HG03521 (cell line): ENCODE measurements at regions not wholly inside any gene's neighbourhood (a gene's known extent, or its start where the extent isn't known, plus 50 kb on each side); places are given as distances from the start of the nearest gene placed in this dataset.

Experiments used
- ATAC-seq: cut with Tn5 transposase; IDR thresholded peaks from one replicate; pipeline ENCODE4 v1.9.1; 2021; ENCODE audit warnings: mild to moderate bottlenecking, moderate library complexity; ENCODE audit not compliant: unreplicated experiment

DNA sequence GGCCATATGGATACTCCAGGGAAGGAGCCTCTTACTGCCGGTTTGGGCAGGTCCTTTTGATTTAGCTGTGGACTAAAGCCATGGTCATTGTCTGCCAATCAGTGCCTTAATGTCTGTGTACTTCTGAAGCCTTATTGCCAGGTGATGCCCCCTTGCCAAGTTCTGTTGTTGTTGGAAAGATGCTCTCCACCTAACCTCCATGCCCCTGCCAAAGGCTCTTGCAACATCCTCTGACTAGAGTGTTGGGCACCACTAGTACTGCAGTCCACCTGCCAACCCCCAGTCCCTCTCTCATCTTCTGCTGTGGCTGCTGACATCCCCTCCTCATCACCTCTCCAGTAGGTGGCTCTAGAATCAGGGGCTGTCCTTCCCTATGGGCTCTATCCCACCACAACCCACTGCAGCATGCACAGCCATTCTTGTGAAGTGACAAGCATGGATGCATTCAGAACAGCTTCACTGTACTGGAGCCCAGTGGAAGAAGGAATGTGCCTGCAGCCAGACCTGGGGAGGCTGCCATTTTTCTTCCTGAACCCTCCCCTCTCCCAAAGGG is 375.3 kb upstream of the CDH5 start:
- ATAC-seq, result no peak

DNA sequence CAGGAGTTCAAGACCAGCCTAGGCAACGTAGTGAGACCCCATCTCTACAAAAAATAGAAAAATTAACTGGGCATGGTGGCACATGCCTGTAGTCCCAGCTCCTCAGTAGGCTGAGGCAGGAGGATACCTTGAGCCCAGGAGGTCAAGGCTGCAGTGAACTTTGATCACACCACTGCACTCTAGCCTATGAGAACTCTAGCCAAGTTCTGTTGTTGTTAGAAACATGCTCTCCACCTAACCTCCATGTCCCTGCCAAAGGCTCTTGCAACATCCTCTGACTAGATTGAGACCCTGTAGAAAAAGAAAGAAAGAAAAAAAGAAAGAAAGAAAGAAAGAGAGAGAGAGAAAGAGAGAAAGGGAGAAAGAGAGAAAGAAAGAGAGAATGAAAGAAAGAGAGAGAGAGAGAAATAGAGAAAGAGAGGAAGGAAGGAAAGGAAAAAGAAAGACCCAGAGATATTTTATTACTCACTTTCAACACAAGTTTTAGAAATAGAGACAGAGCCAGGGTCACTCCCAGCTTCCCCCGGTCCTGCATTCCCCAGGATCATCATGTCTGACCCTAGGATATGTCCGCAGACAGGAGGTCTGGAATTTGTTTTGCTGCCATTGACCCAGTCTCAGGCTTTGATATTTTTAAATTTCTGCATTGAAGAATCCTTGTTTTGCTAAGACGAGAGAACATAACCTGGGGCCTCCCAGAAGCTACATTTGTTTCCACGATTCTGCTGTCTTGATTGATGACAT is 376.5 kb upstream of the CDH5 start:
- no peak for ATAC-seq

DNA sequence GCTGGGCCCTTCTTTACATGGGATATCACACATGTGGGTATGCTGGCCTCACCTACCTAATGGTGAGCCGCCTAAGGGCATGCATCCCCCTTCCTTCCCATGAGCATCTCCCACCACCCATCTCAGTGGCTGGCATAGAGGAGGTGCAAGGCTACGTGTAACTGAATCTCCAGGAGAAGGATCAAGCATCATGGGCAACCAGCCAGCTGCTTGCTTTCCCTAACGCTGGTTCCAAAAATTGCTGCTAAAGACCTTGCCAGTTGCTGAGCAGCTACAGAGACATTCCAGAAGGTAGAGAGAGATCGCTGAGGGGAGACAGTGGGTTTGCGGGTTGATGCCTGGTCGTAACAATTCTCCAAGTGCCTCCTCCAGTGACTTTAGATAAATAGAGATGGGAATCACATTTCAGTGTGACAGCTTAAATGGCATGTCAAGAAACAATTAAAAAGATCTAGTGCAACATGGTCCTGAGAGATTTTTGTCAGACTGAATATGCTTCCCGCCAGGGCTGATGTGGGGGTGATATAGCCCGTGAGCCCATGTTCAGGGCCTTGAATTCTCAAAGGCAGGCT is 378.4 kb upstream of the CDH5 start:
- ATAC-seq, result no peak

DNA sequence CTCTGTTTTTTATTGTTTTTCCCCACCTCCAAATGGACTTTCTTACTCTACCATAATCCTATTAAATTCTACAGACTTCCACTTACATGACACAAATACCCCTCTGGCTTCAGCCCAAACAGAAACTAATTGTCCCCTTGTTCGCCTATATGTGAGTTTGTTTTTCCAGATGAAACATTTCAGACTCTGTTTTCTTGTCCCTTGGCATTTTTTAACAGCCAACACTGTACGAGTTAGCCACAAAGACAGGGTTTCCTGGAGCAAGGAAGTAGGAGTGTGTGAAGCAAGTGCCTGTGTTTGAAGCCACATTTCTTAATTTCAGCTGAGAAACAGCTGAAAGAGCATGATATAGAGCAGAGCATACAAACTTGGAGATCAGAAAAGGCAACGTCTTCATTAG is 382.2 kb upstream of the CDH5 start:
- ATAC-seq, result no peak

DNA sequence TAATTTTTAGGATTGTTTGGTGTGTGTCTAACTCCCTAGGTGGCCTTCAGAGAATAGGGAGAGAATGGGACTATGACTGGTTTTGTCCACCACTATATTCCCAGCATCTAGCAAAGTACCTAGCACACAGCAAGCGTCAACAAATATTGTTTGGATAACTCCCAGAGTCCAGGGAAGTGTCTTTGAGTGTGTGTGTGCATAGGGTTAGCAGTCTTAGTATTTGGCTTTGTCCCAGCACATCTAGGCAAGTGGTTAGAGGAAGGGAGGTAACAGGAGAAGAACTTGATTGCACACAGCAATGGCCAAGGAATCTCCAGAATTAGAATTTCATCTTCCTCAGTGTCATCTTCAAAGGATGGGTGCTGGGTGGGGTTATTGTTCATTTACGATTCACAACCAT is 385.4 kb upstream of the CDH5 start:
- no peak for ATAC-seq

DNA sequence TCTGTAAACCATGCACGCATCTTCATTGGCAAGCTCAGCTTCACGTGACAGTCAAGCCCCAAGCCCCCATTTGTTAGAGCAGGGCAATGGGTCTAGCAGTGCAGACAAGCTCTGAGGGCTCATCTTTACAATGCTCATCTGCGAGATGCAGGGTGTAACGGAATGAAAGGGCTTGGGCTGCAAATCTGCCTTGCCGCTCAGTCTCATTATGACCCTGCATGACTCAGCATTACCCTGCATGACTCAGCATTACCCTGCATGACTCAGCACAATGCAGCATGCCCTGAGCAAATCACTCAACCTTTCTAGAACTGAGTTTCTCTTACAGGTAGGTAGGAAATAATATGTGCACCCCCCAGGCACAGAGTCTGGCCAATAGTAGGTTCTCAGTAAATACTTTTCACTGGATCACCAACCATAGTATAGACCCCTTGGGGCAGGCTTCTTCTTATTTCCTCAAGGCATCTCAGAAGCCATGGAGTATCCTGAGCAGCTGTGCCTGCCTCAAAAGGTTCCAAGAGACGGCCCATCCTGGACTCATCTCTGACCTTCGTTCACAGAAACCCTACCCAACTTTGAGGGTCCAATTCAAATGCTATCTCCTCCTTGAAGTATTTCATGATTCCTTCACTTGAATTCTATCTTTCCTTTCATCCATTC is 391.3 kb upstream of the CDH5 start:
- no peak for ATAC-seq

DNA sequence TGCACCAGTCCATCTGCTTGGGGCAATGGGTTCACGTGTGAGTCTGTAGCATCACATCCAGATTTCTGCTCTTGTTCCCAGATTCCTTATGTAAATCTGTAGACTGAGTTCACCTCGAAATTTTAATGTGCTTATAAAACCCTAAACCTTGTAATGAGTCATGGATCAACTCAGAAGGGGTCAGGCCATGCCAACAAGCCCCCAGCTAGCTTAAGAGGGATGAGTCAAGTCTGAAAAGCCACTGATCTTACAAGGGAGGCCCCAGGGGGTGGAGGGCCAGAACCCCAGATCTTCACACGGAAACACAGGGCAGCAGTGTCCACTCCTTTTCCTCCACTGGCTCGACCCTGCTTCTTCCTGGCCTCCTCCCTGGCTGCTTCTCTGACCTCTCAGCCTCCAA is 399.1 kb upstream of the CDH5 start:
- no peak for ATAC-seq

DNA sequence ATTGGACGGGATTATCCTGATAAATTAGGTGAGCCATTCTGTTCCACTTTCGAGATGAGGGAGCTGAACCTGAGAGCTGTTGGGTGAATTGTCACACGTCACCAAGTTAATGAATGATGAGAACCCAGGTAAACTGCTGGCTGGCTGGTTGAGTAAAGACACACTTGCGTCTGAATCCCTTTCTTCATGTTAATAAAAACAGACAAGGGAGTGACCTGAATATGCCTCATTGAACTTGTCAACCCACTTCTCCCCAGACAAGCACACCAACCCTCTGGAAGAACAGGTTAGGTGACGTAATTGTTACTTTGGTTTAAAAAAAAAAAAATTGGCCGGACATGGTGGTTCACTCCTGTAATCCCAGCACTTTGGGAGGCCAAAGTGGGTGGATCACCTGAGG is 400.9 kb upstream of the CDH5 start:
- no peak for ATAC-seq

DNA sequence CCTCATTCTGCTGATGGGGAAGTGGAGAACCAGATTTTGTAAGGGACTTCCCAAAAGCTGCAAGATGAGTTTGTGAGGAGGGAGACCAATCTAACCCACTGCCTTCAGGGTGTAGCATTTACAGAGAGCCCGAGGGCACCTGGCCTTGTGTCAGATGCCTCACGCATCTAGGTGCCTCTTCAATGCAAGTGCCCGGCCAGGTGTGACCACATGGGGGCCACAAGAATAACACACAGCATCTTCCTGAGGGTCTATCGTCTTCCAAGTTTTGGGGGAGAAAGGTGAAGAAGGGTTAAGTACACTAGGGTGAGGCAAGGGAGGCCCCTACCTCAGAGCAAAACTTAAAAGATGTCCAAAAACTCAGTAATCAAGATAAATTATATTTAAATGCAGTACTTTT is 401.7 kb upstream of the CDH5 start:
- ATAC-seq, result no peak

DNA sequence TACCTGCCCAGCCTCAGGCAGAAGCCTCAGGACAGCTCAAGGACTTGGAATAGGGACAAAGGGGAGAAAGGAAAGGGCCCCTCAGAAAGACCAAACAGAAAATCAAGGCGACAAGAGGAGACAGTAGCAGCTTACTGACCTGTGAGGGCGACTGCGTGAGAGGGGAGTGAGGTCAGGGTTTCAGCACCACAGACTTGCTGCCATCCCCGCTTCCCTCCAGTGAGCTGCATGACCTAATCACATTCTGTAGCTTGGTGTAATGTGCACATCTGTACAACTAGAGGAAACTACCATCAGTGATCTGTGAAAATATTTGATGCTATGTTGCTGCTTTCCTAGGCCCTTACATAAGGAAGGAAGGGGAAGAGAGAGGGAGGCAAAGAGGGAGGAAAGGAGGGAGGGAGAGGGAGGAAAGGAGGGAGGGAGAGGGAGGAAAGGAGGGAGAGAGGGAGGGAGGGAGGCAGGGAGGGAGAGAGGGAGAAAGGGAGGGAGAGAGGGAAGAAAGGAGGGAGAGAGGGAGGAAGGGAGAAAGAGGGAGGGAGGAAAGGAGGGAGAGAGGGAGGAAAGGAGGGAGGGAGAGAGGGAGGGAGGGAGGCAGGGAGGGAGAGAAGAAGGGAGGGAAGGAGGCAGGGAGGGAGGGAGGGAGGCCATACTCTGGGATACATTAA is 404.9 kb upstream of the CDH5 start:
- no peak for ATAC-seq

DNA sequence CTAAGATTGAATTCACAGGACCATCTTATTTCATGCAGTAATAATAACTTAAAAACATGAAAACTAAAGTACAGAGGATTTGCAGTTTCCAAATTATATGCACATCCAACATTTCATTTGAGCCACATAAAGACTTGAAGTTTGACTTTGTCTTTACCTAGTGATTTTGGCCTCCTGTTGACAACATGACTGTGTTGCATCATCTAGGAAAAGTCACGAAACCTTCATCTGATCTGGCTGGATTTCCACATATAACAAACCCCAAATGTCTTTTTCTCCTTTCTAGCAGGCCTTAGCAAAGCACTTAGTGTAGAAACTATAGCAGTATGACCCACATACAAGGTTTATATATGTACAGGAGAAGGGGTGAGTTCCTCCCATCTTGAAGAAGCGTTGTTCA is 406.5 kb upstream of the CDH5 start:
- no peak for ATAC-seq

DNA sequence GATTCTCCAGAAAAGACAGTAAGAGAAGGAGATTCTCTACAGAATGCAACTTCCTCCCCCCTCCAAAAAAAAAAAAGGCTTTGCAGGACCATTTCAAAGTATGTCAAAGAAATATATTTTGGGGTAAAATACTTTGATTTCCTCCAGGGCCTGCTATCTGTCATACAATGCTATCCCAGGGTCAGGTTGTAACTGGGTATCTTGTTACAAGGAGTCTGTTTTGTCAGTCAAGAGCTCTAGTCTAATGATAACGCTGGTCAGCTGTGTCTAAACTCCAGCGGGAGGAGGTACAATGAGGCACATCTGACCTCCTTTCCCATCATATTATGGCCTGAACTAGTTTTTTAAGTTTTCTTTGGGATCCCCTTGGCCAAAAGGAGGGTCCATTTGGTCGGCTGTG is 408.4 kb upstream of the CDH5 start:
- no peak for ATAC-seq

DNA sequence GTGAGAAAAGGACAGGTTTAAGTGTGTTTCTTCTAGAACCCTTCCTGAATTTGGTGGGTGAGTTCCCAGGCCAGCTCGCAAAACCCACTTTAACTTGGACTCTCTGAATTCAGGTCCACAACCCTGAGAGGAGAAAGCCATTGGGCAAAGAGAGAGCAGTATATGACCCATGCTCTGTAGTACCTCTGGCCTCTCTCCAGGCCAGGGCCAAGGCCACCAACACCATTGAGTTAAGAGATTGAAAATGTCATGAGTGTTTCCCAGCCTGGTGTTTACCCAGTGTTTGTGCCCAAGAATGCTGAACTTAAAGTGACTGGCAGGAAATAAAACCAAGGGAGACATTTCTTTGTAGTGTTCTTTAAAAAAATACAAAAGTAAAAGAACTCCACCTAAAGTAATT is 410.4 kb upstream of the CDH5 start:
- ATAC-seq, result no peak

DNA sequence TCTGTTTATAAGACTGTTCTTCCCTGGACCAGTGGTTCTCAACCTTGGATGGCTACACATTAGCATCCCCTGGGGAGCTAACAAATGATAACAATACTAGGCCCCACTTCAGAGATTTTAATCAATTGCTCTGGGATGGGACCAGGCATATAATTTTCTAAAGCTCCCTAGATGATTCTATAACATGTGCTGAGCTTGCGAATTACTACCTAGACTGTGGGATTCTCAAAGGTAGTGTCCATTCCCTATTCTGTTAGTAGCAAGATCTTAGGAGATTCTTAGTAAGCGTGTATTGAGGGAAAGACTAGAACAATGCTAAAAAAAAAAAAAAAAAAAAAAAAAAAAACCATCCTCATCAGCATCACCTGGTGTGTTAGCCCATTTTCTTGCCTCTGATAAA is 412.0 kb upstream of the CDH5 start:
- no peak for ATAC-seq

DNA sequence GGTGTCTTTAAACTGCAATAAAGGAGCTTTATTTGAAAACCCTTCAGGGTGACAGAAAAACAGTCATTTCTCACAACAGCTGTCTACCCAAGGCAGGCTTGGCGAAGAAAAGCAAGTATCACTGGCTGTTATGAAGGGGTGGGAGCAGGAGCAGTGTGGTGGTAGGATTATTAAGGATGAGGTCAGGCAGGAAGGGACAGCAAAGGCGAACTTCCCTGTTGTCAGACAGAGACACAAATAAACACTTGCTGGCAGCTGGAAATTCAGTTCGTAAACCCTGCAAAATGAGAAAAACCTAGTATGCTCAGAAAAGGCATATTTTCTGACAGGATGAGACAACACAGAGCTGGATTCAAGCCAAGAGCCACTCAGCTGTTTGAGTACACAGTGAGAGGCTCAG is 416.3 kb upstream of the CDH5 start:
- no peak for ATAC-seq

DNA sequence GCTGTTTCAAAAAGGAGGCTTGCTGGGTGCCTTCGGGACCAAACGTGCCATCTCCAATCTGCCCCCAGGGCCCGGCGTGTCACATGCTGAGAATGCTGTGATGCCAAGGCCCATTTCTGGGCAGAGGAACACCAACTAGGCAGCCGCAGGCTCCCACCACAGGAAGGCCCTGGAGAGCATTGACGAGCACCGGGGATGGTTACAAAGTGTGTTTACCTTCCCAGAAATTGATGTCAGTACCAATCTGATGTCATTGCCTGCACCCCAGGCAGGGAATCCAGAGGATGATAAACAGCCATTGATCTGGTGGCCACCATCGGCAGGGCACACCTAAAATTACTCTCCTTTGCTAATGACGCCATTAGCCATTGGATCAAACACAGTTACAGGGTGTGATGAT is 418.1 kb upstream of the CDH5 start:
- no peak for ATAC-seq

DNA sequence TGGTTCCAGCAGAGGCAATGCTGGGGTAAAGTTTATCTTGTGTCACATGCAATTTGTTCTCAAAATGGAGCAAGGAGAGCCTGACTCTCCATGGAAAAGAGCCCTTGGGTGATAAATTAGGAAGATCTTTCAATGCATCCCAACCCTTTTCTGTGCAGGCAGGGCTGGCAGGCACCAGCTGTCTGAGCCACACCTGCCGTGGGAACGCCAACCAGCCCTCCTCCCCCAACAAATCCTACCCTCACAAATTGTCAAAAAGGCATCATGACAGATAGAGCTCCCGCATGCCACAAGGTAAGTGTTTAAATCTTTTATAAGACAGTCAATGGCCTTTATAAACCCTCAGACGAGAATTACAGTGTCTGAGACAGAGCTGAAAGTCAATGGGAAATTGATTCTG is 418.5 kb upstream of the CDH5 start:
- ATAC-seq, result no peak

DNA sequence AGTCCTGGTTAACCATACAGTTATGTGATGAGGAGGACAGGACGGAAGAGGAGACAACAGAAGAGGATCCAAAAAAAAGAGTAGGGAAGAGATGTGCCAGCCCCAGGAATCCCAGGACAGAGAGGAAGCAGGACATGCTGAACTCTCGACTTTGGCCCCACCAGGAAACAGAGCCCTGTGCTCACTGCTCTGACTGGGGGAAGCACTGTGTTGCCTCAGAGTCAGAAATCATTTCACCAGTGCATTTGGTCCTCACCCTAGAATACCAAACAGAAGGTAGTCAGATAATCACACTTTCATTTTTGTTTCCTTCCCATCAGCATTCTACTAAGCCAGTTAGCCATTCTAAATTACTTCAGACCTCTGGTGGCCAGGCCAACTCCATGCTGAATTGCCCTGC is 421.0 kb upstream of the CDH5 start:
- no peak for ATAC-seq

DNA sequence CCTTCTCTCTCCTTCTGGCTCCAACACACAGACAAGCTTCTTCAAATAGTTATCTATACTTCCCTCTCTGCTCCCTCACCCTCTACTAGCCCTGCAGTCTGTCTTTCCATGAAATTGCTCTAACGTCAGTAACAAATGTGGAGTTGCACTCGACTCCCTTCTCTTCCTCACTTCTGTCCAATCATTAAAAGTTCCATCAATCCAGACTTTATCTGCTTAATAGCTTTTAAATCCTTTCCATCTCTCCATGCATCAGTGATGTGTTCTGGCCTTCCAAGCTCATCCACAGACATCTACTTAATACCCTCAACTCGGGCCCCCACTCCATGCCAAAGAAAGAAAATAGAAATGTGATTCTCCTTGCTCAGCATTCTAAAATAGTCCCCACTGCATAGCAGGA is 422.1 kb upstream of the CDH5 start:
- ATAC-seq, result no peak

DNA sequence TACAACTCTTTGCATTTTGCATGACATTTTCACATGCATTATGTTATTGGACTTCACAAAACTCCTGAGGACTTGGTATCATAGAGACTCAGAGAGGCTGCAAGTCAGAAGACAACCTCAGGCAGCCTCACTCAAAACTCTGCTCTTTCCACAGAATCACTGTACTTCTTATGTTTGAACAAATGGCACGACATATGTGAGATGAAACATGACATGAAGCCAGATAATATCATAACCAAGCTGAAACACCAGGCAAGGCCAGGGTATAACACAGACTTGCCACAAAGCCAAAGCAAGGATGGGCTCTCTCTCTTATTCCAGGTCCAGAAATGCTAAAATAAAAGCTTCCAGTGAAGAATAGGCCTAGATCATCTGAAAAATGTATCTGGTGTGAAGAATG is 425.8 kb upstream of the CDH5 start:
- ATAC-seq, result no peak

DNA sequence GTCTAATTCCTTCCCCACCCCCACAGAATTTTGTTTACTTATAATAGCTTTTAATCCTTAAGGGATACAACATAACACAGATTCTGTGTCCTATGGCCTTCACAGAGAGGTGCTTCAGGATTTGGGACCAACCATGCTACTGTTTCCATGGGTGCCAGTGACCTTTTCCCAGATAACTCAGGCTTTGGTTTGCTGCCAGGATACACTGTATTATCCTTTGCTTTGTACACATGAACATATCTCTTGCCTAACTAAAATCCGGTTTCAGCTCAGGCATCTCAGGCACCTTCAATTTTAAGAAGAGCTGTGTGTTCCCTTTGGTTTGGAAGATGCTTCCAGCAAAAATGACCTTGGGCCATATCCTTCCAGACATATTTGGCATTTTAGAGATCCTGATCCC is 428.4 kb upstream of the CDH5 start:
- ATAC-seq, result no peak

DNA sequence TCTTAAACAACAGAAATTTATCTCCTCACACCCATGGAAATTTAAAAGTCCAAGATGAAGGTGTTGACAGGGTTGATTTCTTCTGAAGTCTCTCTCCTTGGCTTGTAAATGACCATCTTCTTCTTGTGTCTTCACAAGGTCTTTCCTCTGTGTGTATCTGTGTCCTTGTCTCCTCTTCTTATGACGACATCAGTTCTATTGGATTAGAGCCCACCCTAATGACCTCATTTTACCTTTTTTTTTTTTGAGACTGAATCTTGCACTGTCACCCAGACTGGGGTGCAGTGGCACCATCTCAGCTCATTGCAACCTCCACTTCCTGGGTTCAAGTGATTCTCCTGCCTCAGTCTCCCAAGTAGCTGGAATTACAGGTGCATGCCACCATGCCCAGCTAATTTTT is 429.0 kb upstream of the CDH5 start:
- no peak for ATAC-seq
